Left lung (tissue), 4 donors: ENCODE measurements at regions not wholly inside any gene's neighbourhood (a gene's known extent, or its start where the extent isn't known, plus 50 kb on each side); places are given as distances from the start of the nearest gene placed in this dataset.

Source experiments
- ATAC-seq: fragments of 200-7000 bp; cut with Tn5 transposase; one replicate; pipeline ENCODE4 v1.9.1; 2020; ENCODE audit warnings: moderate library complexity
- DNase-seq, 4 donors: peaks; one replicate each; pipeline ENCODE4 v3.0.0-alpha.2; 2013 to 2020
- H3K27ac ChIP-seq, 2 donors: fragments of 200-600 bp; sonication (generic) in 1 of 2; one replicate each; pipeline versions ENCODE4 v1.5.0 to v1.8.0; 2020 to 2021
- H3K27me3 ChIP-seq, 2 donors: fragments of 200-600 bp; sonication (generic) in 1 of 2; one replicate each; pipeline versions ENCODE4 v1.5.0 to v1.8.0; 2020 to 2021
- H3K36me3 ChIP-seq, 2 donors: fragments of 200-600 bp; sonication (generic) in 1 of 2; one replicate each; pipeline versions ENCODE4 v1.5.0 to v1.8.0; 2020 to 2021
- H3K4me1 ChIP-seq, 2 donors: fragments of 200-600 bp; one replicate each; pipeline ENCODE4 v1.8.0; 2021
- H3K4me3 ChIP-seq, 2 donors: fragments of 200-600 bp; sonication (generic) in 1 of 2; one replicate each; pipeline versions ENCODE4 v1.5.0 to v1.8.0; 2020 to 2021; ENCODE audit warnings: mild to moderate bottlenecking in 1 of 2
- H3K9me3 ChIP-seq, 2 donors: fragments of 200-600 bp; sonication (generic) in 1 of 2; one replicate each; pipeline versions ENCODE4 v1.5.0 to v1.8.0; 2020 to 2021
- CTCF ChIP-seq, 2 donors: fragments of 200-600 bp; sonication (generic) in 1 of 2; IDR thresholded peaks; one replicate each; pipeline versions ENCODE4 v1.5.0 to v1.8.0; 2021; ENCODE audit warnings: antibody characterized with exemption in 2 of 2
- intact Hi-C, 2 donors: fragments of 100-400 bp; cut with DNase I; formaldehyde crosslinking; loops; one replicate each; pipeline versions ENCODE4 v1.11.2 to v1.14.2; 2022
- donor health status: DM: no; HTN: yes; CAD: no.
- donor health status: DM: no; HTN: no; CAD: no.

- Histone ChIP-seq H3K36me3 (no peaks in the 10 kb centered on the region), H3K27ac (no peak overlapping the region), H3K4me1 (no peaks in the 10 kb centered on the region), H3K27me3 (no peaks in the 10 kb centered on the region), H3K4me3 (no peak overlapping the region), H3K9me3 (peaks cover 5 to 83% of the 10 kb centered on the region in 2 donors)
- intact Hi-C loops: no loop called here
- TF ChIP-seq CTCF (IDR thresholded peaks at IDR 0.05): no peak
- DNase-seq: no peak
- no peak for ATAC-seq
These were observed 117.1 kb upstream of the TRIM24 start for GRCh38 chr7:138342990-138343389.

GRCh38 chr7:138345567-138345966 lies 114.5 kb upstream of the TRIM24 start:
- no peak for DNase-seq
- no peak for ATAC-seq
- Histone ChIP-seq H3K4me1 (no peaks in the 10 kb centered on the region), H3K9me3 (peaks cover 0 to 78% of the 10 kb centered on the region in 2 donors), H3K27me3 (no peaks in the 10 kb centered on the region), H3K36me3 (no peaks in the 10 kb centered on the region), H3K4me3 (no peak overlapping the region), H3K27ac (no peak overlapping the region)
- no peak for TF ChIP-seq CTCF (IDR thresholded peaks at IDR 0.05)
- intact Hi-C loops: no loop called here

GRCh38 chr7:138346975-138347374 lies 113.1 kb upstream of the TRIM24 start:
- Histone ChIP-seq H3K4me1 (no peaks in the 10 kb centered on the region), H3K27me3 (no peaks in the 10 kb centered on the region), H3K4me3 (no peak overlapping the region), H3K9me3 (peaks cover 0 to 77% of the 10 kb centered on the region in 2 donors), H3K36me3 (no peaks in the 10 kb centered on the region), H3K27ac (no peak overlapping the region)
- no peak for ATAC-seq
- DNase-seq: no peak
- TF ChIP-seq CTCF (IDR thresholded peaks at IDR 0.05): no peak
- intact Hi-C loops: no loop called here

- intact Hi-C loops: no loop called here
- ATAC-seq: no peak
- H3K4me1 ChIP-seq: no peaks in the 10 kb centered on the region
- no peak overlapping the region for H3K27ac ChIP-seq
- no peaks in the 10 kb centered on the region for H3K36me3 ChIP-seq
- TF ChIP-seq CTCF (IDR thresholded peaks at IDR 0.05): no peak
- H3K27me3 ChIP-seq: no peaks in the 10 kb centered on the region
- peaks cover 0 to 53% of the 10 kb centered on the region in 2 donors for H3K9me3 ChIP-seq
- no peak overlapping the region for H3K4me3 ChIP-seq
- no peak for DNase-seq
These were observed 110.0 kb upstream of the TRIM24 start for GRCh38 chr7:138349841-138350700.

GRCh38 chr7:138350701-138351357 lies 109.2 kb upstream of the TRIM24 start:
- Histone ChIP-seq H3K4me1 (no peaks in the 10 kb centered on the region), H3K27me3 (no peaks in the 10 kb centered on the region), H3K36me3 (no peaks in the 10 kb centered on the region), H3K9me3 (peaks cover 0 to 45% of the 10 kb centered on the region in 2 donors), H3K27ac (no peak overlapping the region), H3K4me3 (no peak overlapping the region)
- DNase-seq (no peak), ATAC-seq (no peak)
- intact Hi-C loops: no loop called here
- no peak for TF ChIP-seq CTCF (IDR thresholded peaks at IDR 0.05)
